HG03039 (cell line): ENCODE measurements at regions not wholly inside any gene's neighbourhood (a gene's known extent, or its start where the extent isn't known, plus 50 kb on each side); places are given as distances from the start of the nearest gene placed in this dataset.

Experiments used
- ATAC-seq: cut with Tn5 transposase; IDR thresholded peaks from one replicate; pipeline ENCODE4 v1.9.1; 2021; ENCODE audit warnings: mild to moderate bottlenecking, moderate library complexity; ENCODE audit not compliant: unreplicated experiment

DNA sequence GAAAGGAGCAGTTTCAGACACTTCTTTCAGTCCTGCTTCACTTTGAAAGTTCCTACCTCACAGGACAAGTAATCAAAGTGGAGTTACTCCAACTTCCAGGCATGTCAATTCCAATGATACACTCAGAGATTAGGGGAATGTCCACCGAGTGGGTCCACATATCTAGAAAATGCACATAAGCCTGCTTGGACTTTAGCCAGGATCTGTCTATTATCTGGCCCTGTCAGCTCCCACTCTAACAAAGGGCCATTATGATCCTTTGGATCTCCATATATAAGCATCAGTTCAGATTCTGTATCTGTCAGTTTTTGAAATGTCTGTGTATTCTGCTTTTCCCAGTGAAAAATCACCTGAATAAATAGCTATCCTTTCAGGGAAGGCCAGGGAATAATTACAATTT lies 112.9 kb upstream of the ATXN7L3B start:
- no peak for ATAC-seq

DNA sequence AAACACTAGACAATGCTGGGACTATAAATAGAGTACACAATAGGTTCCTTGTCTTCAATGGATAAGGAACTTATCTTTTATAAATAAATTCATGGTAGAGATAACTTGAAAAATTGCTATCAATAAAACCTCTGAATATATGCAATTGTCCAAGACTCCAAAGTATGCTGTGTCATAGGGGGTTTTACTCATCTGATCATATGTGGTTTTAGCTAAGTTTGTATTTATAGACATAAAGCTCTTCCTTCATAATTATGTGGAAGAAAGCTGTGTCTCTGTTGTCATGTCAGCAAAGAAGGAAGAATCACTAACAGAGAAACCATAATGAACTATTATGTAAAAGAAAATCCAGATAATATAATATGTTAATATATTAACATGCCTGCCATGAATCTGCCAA lies 111.5 kb upstream of the ATXN7L3B start:
- no peak for ATAC-seq

- no peak for ATAC-seq
These were observed 108.1 kb upstream of the ATXN7L3B start for GRCh38 chr12:74429535-74429934.

DNA sequence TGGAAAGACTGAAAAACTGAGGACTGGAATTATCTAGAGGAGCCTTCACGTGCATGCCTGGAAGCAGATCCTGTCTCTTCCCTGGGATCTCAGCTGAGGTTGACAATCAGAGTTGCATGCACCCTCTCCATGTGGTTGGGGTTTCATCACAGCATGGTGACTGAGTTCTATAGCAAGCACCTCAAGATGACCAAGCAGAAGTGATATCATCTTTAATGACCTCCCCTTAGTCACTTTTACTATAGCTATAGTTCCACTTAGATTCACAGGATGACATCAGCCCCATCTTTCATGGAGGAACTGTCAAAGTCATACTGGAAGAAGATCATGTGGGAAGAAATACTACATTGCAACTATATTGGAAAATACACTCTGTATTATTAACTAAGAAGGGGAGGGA lies 105.8 kb upstream of the ATXN7L3B start:
- no peak for ATAC-seq

DNA sequence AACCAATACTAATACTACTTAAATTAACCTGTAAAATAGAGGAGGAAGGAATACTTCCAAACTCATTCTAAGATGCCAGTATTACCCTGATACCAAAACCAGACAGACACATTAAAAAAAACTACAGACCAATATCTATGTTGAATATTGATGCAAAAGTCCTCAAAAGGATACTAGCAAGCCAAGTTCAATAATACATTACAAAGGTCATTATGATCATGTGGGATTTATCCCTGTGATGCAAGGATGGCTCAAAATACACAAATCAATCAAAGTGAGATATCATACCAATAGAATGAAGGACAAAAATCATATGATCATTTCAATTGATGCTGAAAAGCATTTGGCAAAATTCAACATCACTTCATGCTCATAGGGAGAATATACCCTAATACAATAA lies 97.2 kb upstream of the ATXN7L3B start:
- ATAC-seq, result no peak

DNA sequence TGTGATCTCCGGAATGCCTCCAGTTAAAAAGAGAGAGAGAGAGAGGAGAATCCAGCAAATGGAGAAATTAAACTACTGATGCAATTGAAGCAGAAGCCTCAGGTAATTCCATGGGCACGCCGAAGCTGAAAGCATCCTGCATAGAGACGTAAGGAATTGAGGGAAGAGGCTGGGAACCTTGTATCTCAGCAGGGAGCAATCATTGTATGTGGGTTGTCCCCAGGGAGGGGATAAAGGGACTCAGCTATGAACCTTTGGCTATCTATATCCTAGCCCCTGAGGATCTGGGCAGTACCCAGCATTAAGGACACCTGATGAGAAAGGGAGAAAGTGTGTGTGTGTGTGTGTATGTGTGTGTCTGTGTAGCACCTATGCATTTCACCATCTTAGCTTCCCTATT lies 95.8 kb upstream of the ATXN7L3B start:
- ATAC-seq, result no peak

DNA sequence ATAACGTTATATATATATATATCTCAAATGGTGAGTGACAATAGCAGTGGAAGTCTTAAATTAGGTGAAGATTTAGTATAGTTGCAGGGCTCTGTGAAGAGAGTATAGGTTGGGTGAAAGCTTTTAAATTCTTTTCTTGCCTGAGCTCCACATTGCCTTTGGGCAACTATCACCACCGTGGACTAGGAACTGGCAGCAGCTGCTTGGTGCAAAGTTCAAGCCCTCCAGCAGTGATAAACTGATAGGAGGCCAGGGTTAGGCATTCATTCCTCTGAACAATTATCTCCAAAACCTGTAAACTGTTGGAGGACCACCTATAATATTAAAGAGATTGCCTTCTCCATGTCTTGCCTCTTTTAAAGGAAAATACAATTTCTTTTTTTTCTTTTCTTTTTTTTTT lies 91.2 kb upstream of the ATXN7L3B start:
- no peak for ATAC-seq

GRCh38 chr12:74449872-74450271 lies 87.8 kb upstream of the ATXN7L3B start:
- no peak for ATAC-seq

- ATAC-seq, result no peak
These were observed 83.5 kb upstream of the ATXN7L3B start for GRCh38 chr12:74454109-74454508.

DNA sequence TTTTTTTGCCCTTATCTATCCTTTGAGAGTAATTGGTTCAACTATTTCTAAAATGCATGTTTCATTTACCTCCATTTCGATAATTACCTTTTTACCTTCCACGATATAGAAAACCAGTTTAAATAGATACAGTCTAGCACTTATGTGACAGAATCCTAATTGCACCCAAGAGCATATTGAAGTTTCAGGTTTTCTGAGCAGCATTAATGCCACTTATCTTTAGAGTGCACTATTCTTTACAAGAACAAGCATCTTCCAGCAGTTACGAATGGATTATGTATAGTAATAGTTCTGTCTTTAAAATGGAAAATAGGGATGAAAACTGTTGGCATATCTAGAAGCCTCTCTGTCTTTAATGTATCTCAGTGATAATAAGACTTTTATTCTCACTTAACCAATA lies 82.2 kb upstream of the ATXN7L3B start:
- no peak for ATAC-seq

- ATAC-seq, result no peak
These were observed 81.2 kb upstream of the ATXN7L3B start for GRCh38 chr12:74456431-74456830.

GRCh38 chr12:74468401-74468800 lies 69.2 kb upstream of the ATXN7L3B start:
- ATAC-seq, result no peak

DNA sequence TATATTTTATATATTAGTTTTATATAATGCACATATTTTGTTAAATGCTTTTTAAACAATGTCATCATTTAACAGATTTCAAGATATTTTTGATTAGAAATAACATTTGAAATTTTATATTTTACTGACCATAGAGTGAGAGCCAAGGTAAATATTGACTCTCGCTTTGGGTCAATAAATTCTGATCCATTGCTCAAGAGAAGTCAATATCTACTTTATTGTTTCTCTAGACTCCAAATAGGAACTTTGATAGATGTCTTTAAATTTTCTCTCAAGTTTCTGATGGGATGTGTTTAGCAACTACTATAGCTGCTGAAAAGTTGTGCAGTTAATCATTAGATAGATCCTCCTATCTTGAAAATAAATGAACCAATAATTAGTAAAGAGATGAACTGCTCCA lies 61.4 kb upstream of the ATXN7L3B start:
- ATAC-seq, result no peak

DNA sequence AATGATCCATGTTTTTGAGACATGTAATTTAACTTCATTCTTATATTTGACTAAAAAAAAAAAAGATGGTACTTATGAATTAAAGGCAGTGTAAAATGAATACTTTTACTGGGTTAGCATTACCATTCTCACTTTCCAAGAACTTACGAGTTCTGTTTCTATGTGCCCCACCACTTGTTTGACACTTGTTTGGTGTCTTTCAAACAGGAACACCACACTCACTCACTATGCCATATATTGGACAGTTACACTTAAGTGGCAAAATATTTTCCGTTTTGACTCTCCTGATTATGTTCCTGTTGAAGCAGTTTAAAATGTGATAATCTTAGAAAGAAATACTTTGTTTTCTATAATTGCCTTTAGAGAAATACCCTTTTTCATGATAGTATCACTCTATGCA lies 56.6 kb upstream of the ATXN7L3B start:
- no peak for ATAC-seq

GRCh38 chr12:74482115-74482514 lies 55.5 kb upstream of the ATXN7L3B start:
- ATAC-seq, result no peak

- no peak for ATAC-seq
These were observed 54.6 kb upstream of the ATXN7L3B start for GRCh38 chr12:74483057-74483456.
